ENCODE measurements at regions not wholly inside any gene's neighbourhood (a gene's known extent, or its start where the extent isn't known, plus 50 kb on each side); places are given as distances from the start of the nearest gene placed in this dataset.
"Not testable (repeated sequence)": the region's sequence is repeated elsewhere in the genome, so short reads cannot be mapped to it uniquely, and the experiment has no call there.

GRCh38 chr21:28419811-28420210 is 572.9 kb downstream of the LTN1 start:
- no peak for DNase-seq (ENCODE audit: low read depth)

GRCh38 chr21:28418726-28419514 is 573.8 kb downstream of the LTN1 start:
- DNase-seq (ENCODE audit: low read depth), result no peak

- no peak for DNase-seq (ENCODE audit: low read depth)
Observed at GRCh38 chr21:28410256-28410655, 582.4 kb downstream of the LTN1 start.

GRCh38 chr21:28402616-28402989 is 590.1 kb downstream of the LTN1 start:
- DNase-seq (ENCODE audit: low read depth), result no peak

GRCh38 chr21:28397040-28397439 is 595.6 kb downstream of the LTN1 start:
- no peak for DNase-seq (ENCODE audit: low read depth)

GRCh38 chr21:28396421-28396820 is 596.3 kb downstream of the LTN1 start:
- DNase-seq (ENCODE audit: low read depth), result no peak

GRCh38 chr21:28393279-28393678 is 599.4 kb downstream of the LTN1 start:
- DNase-seq (ENCODE audit: low read depth), result no peak

- no peak for DNase-seq (ENCODE audit: low read depth)
Observed at GRCh38 chr21:28391938-28392849, 600.5 kb downstream of the LTN1 start.

- no peak for DNase-seq (ENCODE audit: low read depth)
Observed at GRCh38 chr21:28387220-28387619, 605.5 kb downstream of the LTN1 start.

- no peak for DNase-seq (ENCODE audit: low read depth)
Observed at GRCh38 chr21:28385845-28386244, 606.8 kb downstream of the LTN1 start.

GRCh38 chr21:28381000-28381745 is 611.5 kb downstream of the LTN1 start:
- DNase-seq (ENCODE audit: low read depth), result not testable (repeated sequence)

- no peak for DNase-seq (ENCODE audit: low read depth)
Observed at GRCh38 chr21:28380241-28380640, 612.4 kb downstream of the LTN1 start.

GRCh38 chr21:28378026-28378425 is 614.7 kb downstream of the LTN1 start:
- no peak for DNase-seq (ENCODE audit: low read depth)

GRCh38 chr21:28375708-28376385 is 616.8 kb downstream of the LTN1 start:
- DNase-seq (ENCODE audit: low read depth), result no peak

- DNase-seq (ENCODE audit: low read depth), result no peak
Observed at GRCh38 chr21:28374881-28375280, 617.8 kb downstream of the LTN1 start.

- no peak for DNase-seq (ENCODE audit: low read depth)
Observed at GRCh38 chr21:28371713-28372112, 621.0 kb downstream of the LTN1 start.

- no peak for DNase-seq (ENCODE audit: low read depth)
Observed at GRCh38 chr21:28359300-28359699, 633.4 kb downstream of the LTN1 start.

GRCh38 chr21:28358702-28359101 is 634.0 kb downstream of the LTN1 start:
- no peak for DNase-seq (ENCODE audit: low read depth)

GRCh38 chr21:28358170-28358569 is 634.5 kb downstream of the LTN1 start:
- no peak for DNase-seq (ENCODE audit: low read depth)

GRCh38 chr21:28357743-28358142 is 634.9 kb downstream of the LTN1 start:
- no peak for DNase-seq (ENCODE audit: low read depth)

- DNase-seq (ENCODE audit: low read depth), result no peak
Observed at GRCh38 chr21:28356422-28356821, 636.3 kb downstream of the LTN1 start.

GRCh38 chr21:28345934-28346333 is 646.7 kb downstream of the LTN1 start:
- DNase-seq (ENCODE audit: low read depth), result no peak
